GM12873 (cell line): ENCODE measurements at regions not wholly inside any gene's neighbourhood (a gene's known extent, or its start where the extent isn't known, plus 50 kb on each side); places are given as distances from the start of the nearest gene placed in this dataset.

Source experiments
- TF ChIP-seq, protein P1 (sequence below): IDR thresholded peaks from 2 replicates; pipeline ENCODE4 v1.5.1; 2012; ENCODE audit warnings: low read depth, mild to moderate bottlenecking, moderate library complexity, low read length, control low read depth; ENCODE audit not compliant: insufficient read depth; ENCODE audit errors: missing control alignments

DNA sequence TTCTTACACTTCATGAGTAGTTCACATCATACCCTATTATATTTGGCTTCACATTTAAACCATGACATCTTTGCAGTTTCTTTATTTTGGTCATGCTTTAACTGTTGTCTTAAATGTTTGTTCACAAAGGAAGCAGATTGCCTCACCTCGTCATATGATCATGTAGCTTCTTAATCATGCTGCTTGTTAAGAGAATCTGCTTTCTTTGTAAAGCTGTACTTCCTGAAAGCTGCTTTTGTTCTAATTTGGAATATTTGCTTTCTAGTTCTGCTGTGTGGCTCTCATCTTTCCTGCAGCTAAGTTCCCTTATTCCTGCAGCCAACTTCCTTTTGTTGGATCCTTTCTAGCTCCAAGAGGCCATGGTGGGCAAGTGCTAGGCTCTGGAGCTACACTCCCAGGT, 62.9 kb upstream of the SIM2 start:
- TF ChIP-seq, protein P1, sequence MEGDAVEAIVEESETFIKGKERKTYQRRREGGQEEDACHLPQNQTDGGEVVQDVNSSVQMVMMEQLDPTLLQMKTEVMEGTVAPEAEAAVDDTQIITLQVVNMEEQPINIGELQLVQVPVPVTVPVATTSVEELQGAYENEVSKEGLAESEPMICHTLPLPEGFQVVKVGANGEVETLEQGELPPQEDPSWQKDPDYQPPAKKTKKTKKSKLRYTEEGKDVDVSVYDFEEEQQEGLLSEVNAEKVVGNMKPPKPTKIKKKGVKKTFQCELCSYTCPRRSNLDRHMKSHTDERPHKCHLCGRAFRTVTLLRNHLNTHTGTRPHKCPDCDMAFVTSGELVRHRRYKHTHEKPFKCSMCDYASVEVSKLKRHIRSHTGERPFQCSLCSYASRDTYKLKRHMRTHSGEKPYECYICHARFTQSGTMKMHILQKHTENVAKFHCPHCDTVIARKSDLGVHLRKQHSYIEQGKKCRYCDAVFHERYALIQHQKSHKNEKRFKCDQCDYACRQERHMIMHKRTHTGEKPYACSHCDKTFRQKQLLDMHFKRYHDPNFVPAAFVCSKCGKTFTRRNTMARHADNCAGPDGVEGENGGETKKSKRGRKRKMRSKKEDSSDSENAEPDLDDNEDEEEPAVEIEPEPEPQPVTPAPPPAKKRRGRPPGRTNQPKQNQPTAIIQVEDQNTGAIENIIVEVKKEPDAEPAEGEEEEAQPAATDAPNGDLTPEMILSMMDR = no peak

DNA sequence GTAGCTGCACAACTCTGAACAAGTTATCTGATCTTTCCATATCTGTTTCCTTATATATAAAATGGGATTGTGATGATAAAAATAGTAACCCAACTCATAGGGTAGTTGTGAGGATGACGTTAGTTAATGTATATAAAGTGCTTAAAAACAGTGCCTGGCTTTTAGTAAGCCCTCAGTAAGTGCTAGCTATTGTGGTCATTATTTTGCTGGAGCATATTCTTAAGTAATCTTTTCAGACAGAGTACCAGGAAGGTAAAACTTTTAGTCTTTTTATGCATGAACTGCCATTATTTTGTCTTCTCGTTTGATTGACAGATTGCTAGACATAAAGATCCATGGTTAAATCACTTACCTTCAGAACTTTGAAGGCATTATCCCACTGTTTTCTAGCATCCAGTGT, 62.5 kb upstream of the SIM2 start:
- TF ChIP-seq, protein P1 = no peak

DNA sequence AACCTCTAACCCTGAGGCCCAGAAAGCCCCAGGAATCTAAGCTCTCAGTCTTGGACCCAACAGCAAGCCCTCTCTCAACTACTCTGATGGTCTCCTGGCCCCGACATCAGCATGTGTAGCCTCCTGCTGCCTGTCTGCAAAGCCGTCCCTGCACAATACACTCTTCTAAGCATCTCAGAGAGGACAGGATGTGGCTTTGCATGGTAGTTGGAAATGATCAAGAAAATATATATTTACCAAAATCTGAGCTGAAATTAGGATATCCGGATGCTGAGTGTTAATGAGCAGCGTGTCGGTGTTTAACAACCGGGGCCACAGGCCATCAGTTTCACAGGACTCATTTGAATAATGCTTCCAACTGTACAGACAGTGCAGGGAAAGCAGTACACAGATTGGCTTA, 59.1 kb upstream of the SIM2 start:
- TF ChIP-seq, protein P1 = no peak

DNA sequence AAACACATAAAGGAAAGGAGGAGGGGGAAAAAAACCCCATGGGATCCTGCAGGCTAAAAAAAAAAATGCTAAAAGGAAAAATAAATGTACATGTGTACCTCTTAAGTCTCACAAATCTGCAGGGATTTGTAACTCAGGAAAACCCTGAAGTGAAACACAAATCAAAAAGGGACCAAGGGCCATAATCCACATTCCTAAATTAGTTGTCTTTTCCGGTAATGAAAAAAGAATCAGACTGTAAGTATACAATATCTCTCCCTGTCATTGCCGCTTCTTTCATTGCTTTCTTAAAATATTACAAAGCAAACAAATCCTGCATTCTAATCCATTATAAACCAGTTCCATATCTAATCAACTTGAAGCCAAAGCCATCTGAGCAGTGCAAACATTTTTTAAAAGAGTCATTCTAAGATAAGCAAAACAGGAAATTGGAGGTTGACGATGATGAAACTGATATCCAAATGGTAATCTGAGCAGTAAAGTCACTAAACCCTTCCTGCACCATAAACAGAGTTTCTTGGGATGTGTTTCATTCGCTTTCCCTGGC, 58.7 kb upstream of the SIM2 start:
- TF ChIP-seq, protein P1 = no peak

DNA sequence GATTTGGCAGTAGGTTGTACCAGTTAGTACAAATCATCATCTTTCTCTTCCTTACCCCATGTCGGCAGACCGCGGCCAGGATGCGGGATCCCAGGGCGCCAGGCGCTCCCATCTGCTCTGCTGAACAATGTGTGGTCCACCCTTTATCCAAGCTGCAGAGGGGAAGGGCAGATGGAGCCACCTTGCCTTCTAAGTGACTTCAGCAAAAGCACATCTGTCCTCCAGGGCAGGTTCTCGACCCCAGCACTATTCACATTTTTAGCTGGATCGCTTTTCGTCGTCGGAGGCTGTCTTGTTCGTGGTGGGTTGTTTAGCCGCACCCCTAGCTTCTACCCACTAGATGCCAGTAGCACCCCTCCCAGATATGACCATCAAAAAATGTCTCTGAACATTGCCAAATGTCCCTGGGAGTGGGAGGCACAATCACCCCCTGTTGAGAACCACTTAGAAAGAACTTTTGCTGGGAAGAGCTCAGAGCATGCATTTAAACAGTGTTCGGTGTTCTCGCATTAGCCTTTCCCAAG, 58.1 kb upstream of the SIM2 start:
- TF ChIP-seq, protein P1 = peak; percentile 8

DNA sequence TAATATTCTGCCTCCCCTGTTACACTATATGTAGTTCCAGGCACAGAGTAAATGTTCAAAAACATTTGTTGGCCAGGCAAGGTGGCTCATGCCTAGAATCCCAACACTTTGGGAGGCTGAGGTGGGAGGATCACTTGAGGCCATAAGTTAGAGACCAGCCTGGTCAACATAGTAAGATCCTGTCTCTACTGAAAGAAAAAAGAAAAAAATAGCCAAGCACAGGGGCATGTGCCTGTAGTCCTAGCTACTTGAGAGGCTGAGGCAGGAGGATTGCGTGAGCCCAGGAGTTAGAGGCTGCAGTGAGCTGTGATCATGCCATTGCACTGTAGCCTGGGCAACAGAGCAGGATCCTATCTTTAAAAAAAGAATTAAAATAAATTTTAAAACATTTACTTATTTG, 57.6 kb upstream of the SIM2 start:
- TF ChIP-seq, protein P1 = no peak

DNA sequence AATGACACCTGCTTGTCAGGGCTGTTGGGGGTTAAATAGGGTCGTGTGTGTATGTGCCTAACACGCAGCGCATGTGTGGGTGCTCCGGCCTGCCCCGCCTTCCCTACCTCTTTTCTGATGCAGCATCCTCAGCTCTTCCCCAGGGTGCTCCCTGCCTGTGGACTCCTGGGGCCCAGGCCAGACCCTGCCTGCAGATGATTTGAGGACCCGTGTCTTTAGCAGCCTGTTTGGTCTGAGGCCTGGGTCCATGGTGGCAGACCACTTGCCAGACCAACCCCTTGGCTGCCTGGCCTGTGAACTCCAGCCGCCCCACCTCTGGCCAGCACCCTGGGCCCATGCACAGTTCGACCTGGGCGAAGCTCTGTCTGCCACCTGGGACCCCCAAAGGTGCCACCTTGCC, 57.0 kb upstream of the SIM2 start:
- TF ChIP-seq, protein P1 = no peak
